ENCODE measurements at regions not wholly inside any gene's neighbourhood (a gene's known extent, or its start where the extent isn't known, plus 50 kb on each side); places are given as distances from the start of the nearest gene placed in this dataset.

GRCh38 chr3:191901741-191902140 is 440.8 kb downstream of the PYDC2 start:
- TF ChIP-seq, protein P1, sequence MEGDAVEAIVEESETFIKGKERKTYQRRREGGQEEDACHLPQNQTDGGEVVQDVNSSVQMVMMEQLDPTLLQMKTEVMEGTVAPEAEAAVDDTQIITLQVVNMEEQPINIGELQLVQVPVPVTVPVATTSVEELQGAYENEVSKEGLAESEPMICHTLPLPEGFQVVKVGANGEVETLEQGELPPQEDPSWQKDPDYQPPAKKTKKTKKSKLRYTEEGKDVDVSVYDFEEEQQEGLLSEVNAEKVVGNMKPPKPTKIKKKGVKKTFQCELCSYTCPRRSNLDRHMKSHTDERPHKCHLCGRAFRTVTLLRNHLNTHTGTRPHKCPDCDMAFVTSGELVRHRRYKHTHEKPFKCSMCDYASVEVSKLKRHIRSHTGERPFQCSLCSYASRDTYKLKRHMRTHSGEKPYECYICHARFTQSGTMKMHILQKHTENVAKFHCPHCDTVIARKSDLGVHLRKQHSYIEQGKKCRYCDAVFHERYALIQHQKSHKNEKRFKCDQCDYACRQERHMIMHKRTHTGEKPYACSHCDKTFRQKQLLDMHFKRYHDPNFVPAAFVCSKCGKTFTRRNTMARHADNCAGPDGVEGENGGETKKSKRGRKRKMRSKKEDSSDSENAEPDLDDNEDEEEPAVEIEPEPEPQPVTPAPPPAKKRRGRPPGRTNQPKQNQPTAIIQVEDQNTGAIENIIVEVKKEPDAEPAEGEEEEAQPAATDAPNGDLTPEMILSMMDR (IDR thresholded peaks at IDR 0.05; ENCODE audit: low read depth, low read length): no peak
- TF ChIP-seq EZH2phosphoT487 (IDR thresholded peaks at IDR 0.05; ENCODE audit: low read depth): no peak

All from OCI-LY3 (cell line).